GM12865 (cell line): ENCODE measurements at regions not wholly inside any gene's neighbourhood (a gene's known extent, or its start where the extent isn't known, plus 50 kb on each side); places are given as distances from the start of the nearest gene placed in this dataset.

ENCODE experiments used
- DNase-seq: peaks from one replicate; pipeline ENCODE4 v3.0.0; 2010; ENCODE audit warnings: low read depth
- H3K4me3 ChIP-seq: 2 replicates; pipeline ENCODE4 v1.5.1; 2011; ENCODE audit warnings: mild to moderate bottlenecking, low read depth, low read length, control low read depth
- TF ChIP-seq, protein P1 (sequence below): IDR thresholded peaks from 2 replicates; pipeline ENCODE4 v1.5.1; 2011; ENCODE audit warnings: low read length, control low read depth, low read depth, inconsistent platforms; ENCODE audit not compliant: insufficient read depth; ENCODE audit errors: missing control alignments

DNA sequence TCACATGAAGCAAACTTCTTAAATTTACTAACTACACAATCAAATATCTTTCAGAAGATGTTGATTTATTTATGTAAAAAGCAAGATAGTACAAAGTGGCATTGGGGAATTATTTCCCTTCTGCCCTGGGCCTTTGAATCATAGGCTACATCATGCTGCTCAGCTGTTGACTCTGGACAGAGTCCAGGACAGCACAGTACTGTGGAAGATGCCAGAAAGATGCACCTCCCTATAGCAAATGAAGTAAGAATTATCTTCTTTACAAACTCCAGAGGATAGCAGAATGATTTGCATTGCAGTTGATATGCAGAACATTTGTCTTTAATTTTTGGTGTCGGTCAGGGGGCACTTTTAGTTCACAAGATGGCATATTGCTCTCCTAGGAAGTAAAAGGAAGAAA, 1354.5 kb upstream of the ZEB2 start:
- no peak for DNase-seq

DNA sequence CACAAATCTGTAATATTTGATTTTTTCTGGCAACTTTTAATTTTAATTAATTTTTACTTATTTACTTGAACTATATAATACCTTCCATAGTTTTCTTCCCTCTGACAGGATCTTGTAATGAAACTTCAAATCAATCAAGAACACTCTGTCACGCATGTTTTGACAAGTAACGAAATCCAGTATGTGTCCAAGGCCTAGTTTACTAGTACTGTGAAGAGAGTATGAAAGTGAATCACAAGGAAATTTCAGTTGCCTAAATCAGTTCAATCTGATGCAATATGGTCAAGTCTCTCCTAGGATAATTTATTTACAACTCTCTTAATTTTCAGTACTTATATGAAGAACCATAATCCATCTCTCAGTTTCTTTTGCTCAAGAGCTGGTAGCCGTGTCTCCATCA, 1344.6 kb upstream of the ZEB2 start:
- TF ChIP-seq, protein P1, sequence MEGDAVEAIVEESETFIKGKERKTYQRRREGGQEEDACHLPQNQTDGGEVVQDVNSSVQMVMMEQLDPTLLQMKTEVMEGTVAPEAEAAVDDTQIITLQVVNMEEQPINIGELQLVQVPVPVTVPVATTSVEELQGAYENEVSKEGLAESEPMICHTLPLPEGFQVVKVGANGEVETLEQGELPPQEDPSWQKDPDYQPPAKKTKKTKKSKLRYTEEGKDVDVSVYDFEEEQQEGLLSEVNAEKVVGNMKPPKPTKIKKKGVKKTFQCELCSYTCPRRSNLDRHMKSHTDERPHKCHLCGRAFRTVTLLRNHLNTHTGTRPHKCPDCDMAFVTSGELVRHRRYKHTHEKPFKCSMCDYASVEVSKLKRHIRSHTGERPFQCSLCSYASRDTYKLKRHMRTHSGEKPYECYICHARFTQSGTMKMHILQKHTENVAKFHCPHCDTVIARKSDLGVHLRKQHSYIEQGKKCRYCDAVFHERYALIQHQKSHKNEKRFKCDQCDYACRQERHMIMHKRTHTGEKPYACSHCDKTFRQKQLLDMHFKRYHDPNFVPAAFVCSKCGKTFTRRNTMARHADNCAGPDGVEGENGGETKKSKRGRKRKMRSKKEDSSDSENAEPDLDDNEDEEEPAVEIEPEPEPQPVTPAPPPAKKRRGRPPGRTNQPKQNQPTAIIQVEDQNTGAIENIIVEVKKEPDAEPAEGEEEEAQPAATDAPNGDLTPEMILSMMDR = no peak
- H3K4me3 ChIP-seq = no peak overlapping the region
- no peak for DNase-seq

More for the DNA sequence above, 1354.5 kb upstream of the ZEB2 start:
- no peak overlapping the region for H3K4me3 ChIP-seq
- TF ChIP-seq, protein P1 = no peak

DNA sequence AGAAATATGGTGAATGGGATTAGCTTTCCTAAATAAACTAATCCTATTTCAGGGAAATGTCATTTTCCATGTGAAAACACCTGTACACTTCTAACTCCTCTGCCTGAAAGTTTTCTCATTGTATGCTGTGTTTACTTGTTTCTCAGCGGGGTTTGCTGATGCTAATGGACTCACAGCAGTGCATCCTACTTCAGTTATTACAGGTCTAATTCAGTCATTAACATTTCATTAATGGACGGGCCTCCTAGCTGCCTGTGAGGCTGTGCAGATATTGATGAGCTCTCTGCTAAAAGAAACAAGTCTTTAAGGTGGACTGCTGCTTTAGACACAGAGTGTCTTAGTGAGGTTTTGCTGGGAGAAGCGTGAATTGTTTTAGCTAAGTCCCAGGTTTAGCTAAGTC, 1342.0 kb upstream of the ZEB2 start:
- no peak for DNase-seq

GRCh38 chr2:145860083-145860482, 1340.2 kb upstream of the ZEB2 start:
- no peak for DNase-seq
- no peak overlapping the region for H3K4me3 ChIP-seq
- TF ChIP-seq, protein P1 = no peak

More for the DNA sequence above, 1342.0 kb upstream of the ZEB2 start:
- TF ChIP-seq, protein P1 = no peak
- no peak overlapping the region for H3K4me3 ChIP-seq

GRCh38 chr2:145855142-145855541, 1335.2 kb upstream of the ZEB2 start:
- no peak overlapping the region for H3K4me3 ChIP-seq
- no peak for DNase-seq
- TF ChIP-seq, protein P1 = no peak

DNA sequence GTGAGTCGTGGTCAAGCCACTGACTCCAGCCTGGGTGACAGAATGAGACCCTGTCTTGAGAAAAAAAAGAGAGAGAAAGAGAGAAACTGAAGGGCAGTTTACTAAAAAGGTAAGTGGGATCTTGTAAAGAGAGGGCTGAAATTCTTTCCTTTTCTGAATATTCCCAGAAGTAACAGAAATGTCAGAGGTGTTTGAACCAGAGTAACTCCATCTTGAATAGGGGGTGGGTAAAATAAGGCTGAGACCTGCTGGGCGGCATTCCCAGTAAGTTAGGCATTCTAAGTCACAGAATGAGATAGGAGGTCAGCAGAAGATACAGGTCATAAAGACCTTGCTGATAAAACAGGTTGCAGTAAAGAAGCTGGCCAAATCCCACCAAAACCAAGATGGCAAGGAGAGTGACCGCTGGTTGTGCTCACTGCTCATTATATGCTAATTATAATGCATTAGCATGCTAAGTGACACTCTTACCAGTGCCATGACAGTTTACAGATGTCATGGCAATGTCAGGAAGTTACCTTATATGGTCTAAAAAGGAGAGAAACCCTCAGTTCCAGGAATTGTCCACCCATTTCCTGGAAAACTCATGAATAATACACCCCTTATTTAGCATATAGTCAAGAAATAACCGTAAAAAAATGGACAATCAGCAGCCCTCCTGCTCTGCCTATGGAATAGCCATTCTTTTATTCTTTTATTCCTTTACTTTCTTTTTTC, 1334.3 kb upstream of the ZEB2 start:
- TF ChIP-seq, protein P1 = no peak
- no peak for DNase-seq
- no peak overlapping the region for H3K4me3 ChIP-seq

GRCh38 chr2:145851730-145852129, 1331.8 kb upstream of the ZEB2 start:
- no peak for DNase-seq
- H3K4me3 ChIP-seq = no peak overlapping the region
- TF ChIP-seq, protein P1 = no peak
